NCI-H748 treated with DMSO at 0.1 percent for 48 hours (cell line): ENCODE measurements at regions not wholly inside any gene's neighbourhood (a gene's known extent, or its start where the extent isn't known, plus 50 kb on each side); places are given as distances from the start of the nearest gene placed in this dataset.

ENCODE experiments used
- DNase-seq: peaks from one replicate; lab custom pipeline; 2025; lab: John Stamatoyannopoulos, UW

DNA sequence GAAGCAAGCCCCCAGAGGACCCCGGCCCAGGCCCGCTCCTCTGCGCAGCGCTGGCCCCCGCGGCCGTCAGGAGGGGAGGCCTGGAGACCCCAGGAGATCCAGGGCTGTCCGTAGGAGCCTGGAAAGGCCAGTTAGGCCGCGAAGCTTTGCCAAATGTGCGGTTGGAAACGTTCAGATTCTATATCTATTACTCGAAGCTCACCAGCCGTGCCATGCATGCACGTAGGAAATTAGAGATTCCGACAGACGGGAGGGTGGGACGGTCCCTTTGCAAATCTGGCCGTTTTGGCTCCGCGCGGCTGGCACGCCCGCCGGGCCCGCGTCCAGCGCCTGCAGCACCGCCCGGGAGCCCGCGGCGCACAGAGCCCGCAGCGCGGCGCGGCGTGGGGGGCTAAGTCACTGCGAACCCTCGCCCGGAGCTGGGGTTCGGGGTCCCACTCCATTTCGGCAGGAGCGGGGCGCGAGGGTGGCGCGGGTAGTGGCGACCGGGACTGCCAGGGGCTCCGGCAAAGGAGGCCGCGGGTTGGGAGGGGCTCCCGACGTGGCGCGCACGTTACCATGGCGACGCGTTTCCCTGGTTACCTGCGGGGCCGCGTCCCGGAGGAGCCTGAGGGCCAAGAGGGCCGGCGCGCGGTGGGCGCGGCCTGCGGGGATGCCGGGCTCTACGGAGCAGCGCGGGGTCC is 488.6 kb upstream of the SMIM21 start:
- peak; percentile 68 for DNase-seq

DNA sequence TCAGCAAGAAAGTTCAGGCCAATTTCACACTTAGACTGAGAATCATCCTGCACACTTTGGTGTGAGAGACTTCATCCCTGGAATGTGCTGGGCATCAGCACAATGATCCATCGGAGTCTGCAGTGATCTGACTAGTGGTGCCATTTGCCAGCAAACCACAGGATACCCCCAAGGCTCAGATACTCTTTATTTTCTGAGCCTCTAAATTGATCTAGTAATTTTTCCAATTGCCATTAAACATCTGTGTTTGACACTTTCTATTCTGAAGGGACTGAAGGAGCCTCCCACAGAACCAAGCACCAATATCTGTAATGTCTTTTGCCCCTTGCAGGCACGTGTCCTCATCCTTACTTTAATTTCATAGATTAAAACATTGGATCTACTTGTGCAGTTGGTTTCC is 485.3 kb upstream of the SMIM21 start:
- no peak for DNase-seq

DNA sequence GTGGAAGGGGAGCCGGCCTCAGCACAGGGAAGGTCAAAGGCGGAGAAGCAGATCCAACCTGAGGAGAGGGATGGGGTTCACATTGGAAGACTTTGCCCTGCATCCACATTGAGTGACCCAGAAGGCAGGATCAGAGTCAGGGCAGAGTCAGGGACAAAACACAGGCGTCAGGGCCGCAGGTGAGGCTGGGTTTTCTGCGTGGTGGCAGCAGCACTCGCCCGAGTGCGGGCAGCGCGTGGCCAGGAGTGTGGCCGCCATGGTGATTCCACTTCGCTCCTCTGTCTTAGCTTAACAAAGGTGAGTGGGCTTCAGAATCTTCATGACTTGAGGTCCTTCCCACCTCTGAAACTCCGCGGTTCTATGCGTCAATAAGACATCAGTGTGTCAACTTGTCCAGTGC is 476.9 kb upstream of the SMIM21 start:
- no peak for DNase-seq

DNA sequence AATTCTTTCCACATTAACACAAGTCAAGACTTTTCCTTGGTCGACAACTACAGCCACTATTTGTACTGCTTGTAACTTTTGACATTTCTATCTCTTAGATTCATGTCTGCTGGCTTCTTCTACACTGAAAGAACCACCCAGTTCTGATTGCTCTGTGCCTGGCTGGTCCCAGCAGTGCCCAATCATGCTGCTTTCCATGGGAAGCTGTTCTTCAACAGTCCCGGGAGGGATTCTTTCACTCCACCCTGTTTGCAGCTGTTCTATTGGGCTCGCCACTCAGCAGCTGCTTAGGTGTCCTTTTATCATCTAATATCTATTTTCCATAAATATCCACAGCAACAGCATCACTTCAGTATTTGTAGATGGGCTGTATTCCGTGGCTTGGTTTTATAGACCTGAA is 471.1 kb upstream of the SMIM21 start:
- DNase-seq, result no peak

DNA sequence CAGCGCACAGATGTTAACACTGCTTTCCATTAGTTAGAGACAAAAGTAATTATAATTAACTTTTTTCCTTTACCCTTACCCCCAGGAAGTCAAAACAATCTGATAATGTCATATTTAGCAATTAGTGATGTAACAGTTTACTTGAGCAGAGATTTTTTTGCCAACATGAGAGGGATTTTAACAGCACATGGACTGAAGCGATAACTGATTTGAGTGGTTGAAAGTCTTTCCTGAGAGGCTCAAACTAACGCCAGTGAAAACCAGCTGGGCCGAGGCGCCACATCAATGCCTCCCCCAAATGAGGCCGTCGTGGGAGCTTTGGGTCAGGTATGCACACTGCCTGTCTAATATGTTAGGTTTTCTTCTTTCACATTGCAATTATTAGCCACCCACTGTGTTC is 469.9 kb upstream of the SMIM21 start:
- DNase-seq, result no peak

DNA sequence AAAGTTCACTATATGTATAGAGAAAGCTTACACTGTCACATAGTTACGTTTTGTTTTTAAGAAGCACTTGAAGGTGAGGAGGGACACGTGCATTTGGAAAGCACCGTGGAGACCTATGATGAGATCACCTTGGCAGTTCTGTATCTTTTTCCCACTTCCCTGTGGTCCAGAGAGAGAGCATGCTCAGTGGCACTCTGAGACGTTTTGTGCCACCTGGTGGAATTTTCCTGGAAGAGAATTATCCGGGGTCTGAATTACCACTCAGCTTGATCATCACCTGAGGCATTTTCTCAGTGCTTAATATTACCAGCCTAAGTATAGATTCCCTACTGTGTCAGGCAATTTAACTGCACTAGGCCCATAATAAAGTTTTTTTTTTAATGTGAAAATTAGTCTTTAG is 469.4 kb upstream of the SMIM21 start:
- peak; percentile 76 for DNase-seq

DNA sequence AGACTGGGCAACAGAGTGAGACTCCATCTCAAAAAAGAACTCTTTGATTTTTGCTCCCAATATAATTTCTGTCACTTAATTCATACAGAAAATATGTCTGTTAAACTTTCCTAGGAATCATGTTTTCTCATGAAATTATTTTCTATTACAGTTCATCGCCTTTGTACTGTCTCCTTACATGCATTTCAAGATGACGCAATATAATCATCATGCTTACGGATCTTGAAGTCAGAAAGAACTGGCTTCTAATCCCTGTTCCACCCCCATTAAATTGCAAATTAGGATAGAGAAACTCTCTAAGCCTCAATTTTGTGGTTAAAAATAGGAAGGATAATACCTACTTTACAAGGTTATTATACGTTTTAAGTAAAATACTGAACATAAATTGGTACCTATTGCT is 467.6 kb upstream of the SMIM21 start:
- DNase-seq, result no peak

DNA sequence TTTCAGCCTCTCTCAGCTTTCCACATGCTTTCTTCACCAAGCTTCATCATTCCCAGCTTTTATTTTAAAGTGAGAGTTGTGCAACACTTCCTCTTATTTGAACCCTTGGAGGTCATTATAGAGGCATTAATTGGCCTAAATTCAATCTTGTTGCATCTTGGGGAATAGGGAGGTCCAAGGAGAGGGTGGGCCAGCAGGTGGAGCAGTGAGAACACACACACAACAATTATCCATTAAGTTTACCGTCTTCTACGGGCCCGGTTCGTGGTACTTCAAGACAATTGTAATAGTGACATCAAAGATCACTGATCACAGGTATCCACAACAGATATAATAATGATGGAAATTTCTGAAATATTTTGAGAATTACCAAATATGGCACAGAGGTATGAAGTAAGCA is 457.2 kb upstream of the SMIM21 start:
- DNase-seq, result no peak

DNA sequence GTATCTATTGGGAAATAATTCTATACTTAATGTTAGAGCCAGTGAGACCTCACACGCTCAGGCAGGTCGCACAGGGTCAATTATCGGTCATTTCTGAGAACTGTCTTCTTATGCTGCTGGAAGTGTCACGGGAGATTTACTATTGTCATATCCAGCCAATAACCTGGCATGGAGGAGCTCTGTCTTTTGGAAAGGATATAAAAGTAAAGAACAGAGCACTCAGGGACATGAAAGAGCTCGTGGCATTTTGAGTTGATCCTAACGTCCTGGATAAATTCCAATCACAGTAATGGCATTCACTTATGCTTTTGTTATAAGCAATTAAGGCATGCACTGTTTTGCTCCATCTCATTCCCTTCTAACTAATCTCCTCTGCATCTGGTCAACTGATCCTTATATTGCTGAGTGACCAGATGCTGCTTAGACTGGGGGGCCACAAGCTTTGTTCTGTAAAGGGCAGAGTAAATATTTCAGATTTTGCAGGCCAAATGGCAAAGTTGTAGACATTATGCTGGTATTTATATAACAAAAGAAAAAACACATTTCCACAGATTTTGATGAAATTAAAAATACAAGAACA is 453.5 kb upstream of the SMIM21 start:
- DNase-seq, result no peak

DNA sequence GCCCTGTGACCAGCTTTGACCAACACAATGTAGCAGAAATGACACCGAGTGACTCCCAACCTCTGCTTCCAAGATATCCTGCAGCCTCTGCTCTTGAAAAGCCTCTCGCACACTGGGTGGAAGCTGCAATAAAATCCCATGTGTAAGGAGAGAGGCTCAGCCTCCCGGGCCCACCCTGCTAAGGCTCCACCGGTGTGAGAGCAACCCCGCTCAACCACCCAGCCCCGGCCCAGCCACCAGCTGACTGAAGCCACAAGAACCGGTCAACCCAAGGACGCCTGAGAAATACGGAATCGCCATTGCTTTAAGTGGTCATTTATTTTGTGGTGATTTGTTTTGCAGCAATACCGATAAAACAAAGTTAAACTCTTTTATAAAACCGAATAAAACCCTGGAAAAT is 452.8 kb upstream of the SMIM21 start:
- no peak for DNase-seq

DNA sequence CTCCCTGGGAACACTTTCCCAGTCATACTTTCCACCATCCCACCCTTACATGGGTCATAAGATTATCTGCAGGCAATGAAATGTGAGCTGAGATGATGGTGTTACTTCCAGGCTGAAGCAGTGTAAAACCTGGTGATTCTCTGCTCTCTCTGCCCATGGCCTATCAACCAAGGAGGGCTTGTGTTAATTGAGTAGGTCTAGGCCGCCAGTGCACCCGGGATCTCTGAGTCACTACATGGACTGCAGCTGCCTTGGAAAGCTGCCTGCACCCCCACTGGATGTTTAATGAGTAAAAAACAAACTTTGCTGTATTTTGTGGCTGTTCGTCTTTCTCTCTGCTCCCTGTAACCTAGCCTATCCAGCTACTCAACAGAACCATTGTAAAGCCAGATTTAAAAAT is 451.7 kb upstream of the SMIM21 start:
- DNase-seq, result no peak

DNA sequence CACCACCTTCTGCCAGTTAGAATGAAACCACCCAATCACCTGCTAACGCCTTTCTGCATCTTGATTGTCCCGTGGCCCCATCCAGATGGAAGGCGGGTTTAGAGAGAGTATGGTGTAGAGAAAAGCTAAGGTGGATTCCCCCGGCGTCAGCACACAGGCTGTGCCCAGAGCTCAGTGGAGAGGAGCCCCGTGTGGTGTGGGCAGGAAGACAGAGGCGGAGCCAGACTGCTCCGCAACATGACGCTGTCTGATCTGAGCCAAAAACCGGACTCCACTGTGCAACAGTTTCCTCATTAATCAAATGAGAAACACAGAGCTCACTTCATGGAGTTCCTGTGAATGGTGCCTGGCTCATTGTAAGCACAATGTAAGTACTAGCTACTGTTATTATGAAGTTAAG is 448.1 kb upstream of the SMIM21 start:
- DNase-seq, result no peak

DNA sequence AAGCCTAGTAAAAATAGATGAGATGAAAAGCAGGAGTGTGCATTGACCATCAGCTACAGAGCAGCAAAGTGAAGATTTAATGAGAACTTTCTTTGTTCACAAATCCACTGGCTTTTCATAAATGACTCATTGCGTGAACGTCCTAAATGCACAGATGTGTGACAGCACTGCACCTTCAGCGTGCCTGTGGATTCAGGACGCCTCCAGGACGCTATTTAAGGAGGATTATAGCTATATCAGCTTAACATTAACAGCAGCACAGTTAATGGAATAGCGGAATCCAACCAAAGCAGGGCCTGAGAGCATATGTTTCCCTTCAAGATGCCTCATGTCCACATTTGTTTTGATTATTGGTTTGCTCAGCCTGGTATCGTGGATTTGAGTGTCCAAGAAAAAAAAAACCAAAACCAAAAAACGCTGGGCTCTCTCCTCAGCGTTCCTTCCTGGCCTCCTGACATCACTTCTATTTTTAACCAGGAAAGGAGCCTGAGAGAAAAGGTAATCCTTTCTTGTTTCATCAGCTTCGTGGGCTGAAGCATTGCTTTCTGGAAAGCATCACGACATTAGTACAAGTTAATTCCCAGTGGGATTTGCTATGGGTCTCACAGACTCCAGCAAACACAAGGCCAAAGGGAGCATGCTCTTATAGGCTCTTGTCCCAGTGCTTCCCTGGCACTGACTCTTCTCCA is 447.0 kb upstream of the SMIM21 start:
- no peak for DNase-seq

DNA sequence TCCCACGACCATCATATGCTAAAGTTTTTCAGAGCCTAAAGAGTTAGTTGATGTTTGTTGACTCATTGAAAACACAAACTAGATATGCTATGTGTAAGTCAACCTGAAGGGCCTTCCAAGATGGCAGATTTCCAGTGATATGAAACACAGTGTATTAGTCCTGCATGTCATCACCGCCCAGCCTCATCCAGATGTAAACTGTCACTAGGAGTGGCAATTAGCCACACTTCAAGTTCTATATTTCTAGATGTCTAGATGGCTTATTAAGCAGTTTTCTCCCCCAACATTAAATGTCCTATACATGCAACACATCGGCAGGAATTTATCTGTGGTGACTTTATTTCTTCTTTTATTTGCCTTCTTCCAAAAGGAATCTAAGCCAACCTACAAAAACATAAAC is 444.1 kb upstream of the SMIM21 start:
- no peak for DNase-seq

DNA sequence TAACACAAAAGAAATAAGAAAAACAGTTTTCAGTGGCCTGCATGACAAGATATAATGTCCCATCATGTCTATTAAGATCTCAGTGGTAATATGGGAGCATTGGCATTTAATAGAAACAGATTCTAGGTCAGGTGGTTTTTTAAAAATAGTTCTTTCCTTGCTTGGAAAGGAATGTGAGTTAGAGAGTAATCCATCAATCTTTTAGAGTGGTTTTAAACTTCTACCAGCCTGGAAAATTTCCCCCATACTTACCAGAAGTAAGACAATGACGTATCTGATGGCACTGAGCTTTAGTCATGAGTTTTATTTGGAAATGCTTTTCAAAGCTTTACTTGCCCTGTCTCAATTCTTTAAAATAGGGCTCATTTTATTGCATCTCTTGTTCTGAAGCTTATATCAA is 441.7 kb upstream of the SMIM21 start:
- DNase-seq, result no peak

DNA sequence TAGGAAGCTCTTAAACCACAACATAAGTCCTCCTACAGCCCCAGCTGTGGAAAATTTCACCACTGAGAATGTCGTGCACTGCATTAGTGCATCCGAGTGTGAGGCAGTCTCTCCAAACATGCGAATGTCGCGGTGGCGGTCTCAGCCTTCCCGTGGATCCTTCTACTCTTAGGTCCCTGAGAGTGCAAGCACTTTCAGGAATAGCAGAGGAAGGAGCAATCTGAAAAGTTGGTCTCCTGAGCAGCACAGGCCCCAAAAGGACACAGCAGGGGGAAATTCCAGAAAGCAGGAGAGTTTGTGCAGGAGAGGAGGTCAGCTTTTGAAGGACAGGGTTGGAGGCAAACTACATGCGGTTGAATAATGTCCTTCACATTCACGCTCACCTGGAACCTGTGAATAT is 440.5 kb upstream of the SMIM21 start:
- no peak for DNase-seq

DNA sequence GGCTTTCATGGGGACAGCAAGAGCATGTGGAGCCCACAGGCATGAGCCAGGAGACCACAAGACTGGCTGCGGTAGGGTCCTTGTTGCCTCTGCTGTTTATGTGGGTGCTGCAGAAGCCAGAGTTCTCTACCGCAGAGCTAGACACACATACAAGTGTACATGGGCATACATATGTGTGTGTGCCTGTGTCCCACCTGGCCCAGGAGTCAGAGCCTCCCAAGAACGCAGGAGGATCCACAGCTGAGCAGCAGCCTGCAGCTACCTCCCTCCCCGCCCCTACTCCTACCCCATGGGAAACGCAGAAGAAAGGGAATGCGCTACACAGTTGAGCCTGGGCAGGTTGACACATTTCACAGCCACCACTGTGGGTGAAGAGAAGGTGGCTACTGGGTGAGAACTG is 438.1 kb upstream of the SMIM21 start:
- no peak for DNase-seq

DNA sequence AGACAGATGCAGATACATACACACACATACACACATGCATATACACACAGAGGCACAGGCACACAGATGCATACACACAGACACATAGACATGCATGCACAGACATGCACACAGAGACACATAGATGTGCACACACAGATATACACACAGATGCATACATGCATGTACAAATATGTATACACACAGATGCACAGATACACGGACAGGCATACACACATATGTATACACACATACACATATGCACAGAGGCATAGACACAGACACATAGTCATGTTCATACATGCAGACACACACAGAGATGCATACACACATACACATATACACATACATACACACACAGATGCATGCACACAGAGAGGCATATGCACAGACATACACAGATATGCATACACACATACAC is 437.3 kb upstream of the SMIM21 start:
- DNase-seq, result no peak

DNA sequence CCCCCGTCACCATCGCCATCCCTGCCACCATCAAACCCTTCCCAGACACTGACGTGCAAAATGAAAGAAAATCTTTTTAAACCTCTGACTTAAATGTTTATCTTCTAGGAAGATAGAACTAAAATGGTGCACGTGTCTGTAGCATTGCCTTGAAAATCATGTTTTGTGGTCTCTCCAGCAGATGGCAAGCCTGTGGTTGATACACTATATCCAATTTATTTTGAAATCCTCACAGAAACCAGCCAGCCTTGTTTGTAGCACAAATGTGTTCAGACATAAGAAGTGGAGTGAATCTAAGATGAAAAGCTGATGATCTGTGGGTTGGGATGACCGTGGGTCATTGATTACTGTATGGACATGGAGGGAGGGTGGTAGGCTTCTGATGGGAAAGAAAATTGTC is 436.2 kb upstream of the SMIM21 start:
- no peak for DNase-seq

DNA sequence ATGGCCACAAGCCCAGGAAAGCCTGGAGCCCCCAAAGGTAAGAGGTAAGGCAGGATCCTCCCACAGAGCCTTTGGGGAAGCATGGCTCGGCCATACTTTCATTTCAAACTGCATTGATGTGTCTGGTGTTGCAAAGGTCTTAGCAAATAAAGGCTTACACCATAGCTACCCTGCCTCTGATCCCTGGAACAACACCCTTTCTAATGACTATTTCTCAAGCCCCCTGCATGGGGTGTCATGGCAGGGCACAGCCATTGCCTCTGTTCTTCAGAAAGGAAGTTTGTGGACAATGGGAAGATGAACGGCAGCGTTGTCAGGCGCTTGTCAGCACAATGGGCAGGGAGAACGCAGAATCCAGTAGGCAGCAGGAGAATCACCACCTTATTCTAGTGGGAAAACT is 435.0 kb upstream of the SMIM21 start:
- DNase-seq, result no peak

DNA sequence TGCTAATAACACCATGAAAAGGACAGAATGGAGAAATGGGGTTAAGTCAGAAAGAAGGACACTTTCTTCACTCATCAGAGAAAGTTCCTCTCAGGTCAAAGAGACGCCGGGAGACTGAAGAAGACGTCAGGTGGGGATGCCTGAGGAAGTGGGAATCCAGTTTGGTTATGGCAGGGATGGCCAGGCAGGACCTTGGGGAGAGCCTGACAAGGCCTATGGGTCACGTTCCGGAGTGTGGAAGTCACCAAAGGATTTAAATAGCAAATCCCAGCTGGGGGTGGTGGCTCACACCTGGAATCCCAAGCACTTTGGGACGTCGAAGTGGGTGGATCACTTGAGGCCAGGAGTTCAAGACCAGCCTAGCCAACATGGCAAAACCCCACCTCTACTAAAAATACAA is 432.7 kb upstream of the SMIM21 start:
- no peak for DNase-seq

DNA sequence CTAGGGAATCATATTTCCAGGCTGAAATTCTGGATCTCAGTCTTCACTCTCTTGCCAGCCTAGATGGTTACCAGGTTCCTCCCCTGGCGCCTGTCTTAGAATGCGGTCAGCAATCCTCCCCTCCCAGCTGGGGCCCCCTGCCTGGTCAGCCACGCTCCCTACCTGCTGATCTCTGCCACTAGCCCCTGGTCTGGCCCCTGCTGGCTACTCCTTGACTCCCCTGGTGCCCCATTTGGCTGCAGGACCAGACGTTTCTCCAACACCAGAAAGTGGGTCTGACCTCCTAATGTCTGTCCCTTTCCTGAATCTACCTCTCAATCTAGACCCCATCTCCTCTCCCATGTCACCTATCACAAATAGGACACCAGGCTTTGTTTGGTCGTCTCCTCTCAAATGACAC is 432.0 kb upstream of the SMIM21 start:
- no peak for DNase-seq

DNA sequence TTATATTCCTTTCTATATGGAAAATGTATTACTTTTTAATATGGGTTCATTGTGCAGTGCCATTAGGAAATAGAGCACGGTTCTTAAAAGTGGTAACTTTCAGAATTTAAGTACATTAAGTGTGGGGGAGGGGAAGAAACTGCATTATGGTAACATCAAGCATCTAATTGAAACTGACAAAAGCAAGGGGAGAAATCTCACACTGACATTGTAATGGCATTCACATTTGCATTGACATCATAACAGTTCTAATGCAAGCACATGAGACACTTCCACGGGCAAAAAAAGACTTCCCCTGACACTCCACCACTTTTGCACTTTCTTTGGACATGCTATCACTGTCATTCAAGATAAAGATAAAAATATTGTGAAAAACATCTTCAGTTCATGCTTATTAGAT is 431.3 kb upstream of the SMIM21 start:
- no peak for DNase-seq

DNA sequence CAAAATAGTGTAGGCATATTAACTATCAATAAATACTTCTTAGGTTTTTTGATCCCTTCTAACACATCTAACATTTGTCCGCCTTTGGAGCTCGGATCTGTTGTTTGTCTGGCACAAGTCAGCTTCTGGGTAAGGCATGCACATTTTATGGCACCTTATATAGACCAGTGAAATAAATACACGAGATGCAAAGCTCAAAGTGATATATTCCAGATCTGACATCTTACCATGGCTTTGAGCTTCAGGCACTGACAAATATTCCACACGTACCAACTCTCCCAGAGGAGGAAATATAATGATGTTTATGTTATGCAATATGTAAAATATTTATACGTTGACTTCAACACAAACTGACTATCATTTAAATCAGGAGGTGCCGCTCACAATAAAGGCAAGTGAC is 430.1 kb upstream of the SMIM21 start:
- DNase-seq, result no peak
